ENCODE measurements at regions not wholly inside any gene's neighbourhood (a gene's known extent, or its start where the extent isn't known, plus 50 kb on each side); places are given as distances from the start of the nearest gene placed in this dataset.

- no peak for TF ChIP-seq CTCF (conservative IDR thresholded peaks at IDR 0.05 in 1 of 2, IDR thresholded peaks at IDR 0.05 in 1 of 2; ENCODE audit: extremely low read depth in 1 of 2, insufficient read depth in 1 of 2, low read depth in 1 of 2, low read length in 2 of 2)
- TF ChIP-seq EZH2 (IDR thresholded peaks at IDR 0.05; ENCODE audit: borderline replicate concordance, low read length): no peak
These were observed 53.2 kb downstream of the CCDC54 start for GRCh38 chr3:107430214-107430995.
